Neutrophil (primary cell): ENCODE measurements at regions not wholly inside any gene's neighbourhood (a gene's known extent, or its start where the extent isn't known, plus 50 kb on each side); places are given as distances from the start of the nearest gene placed in this dataset.

Source experiments
- H3K27ac ChIP-seq: fragments of 200-600 bp; sonication (generic); 2 replicates; pipeline ENCODE4 v1.5.1; 2016; ENCODE audit warnings: mild to moderate bottlenecking, moderate library complexity
- H3K27me3 ChIP-seq: fragments of 200-600 bp; sonication (generic); 2 replicates; pipeline ENCODE4 v1.6.0; 2016; ENCODE audit warnings: mild to moderate bottlenecking
- H3K36me3 ChIP-seq: fragments of 200-600 bp; sonication (generic); 2 replicates; pipeline ENCODE4 v1.5.1; 2017
- H3K4me1 ChIP-seq, 2 experiments: fragments of 200-600 bp in 1 of 2; sonication (generic) in 1 of 2; 1 replicate in 1 of 2; 2 replicates in 1 of 2; pipeline versions ENCODE4 v1.5.1 to v1.6.1; 2013 to 2016; ENCODE audit warnings: low read depth in 1 of 2, low read length in 1 of 2, mild to moderate bottlenecking in 1 of 2, moderate library complexity in 1 of 2; ENCODE audit not compliant: control insufficient read depth in 1 of 2, insufficient read depth in 1 of 2
- H3K4me3 ChIP-seq, 2 experiments: fragments of 200-600 bp in 1 of 2; sonication (generic) in 1 of 2; 1 replicate in 1 of 2; 2 replicates in 1 of 2; pipeline ENCODE4 v1.5.1; 2013 to 2016; ENCODE audit warnings: low read depth in 1 of 2, low read length in 1 of 2, mild to moderate bottlenecking in 1 of 2, moderate library complexity in 1 of 2
- H3K9me3 ChIP-seq: fragments of 200-600 bp; sonication (generic); 2 replicates; pipeline ENCODE4 v1.5.1; 2016
- CTCF ChIP-seq: fragments of 200-600 bp; sonication (generic); IDR thresholded peaks from 2 replicates; pipeline ENCODE4 v1.5.1; 2016; ENCODE audit warnings: antibody characterized with exemption

- no peak for TF ChIP-seq CTCF
- H3K36me3 ChIP-seq: no peaks in the 10 kb centered on the region
- no peaks in the 10 kb centered on the region for H3K4me1 ChIP-seq
- H3K4me3 ChIP-seq: no peak overlapping the region
- H3K9me3 ChIP-seq: no peaks in the 10 kb centered on the region
- H3K27ac ChIP-seq: no peak overlapping the region
- no peaks in the 10 kb centered on the region for H3K27me3 ChIP-seq
Measured at GRCh38 chr9:81162361-81162760, 527.0 kb downstream of the TLE1 start.

GRCh38 chr9:81156381-81156780 is 533.0 kb downstream of the TLE1 start:
- H3K4me1 ChIP-seq: no peaks in the 10 kb centered on the region
- no peaks in the 10 kb centered on the region for H3K27me3 ChIP-seq
- H3K36me3 ChIP-seq: no peaks in the 10 kb centered on the region
- TF ChIP-seq CTCF: no peak
- H3K9me3 ChIP-seq: no peaks in the 10 kb centered on the region
- no peak overlapping the region for H3K4me3 ChIP-seq
- H3K27ac ChIP-seq: no peak overlapping the region

DNA sequence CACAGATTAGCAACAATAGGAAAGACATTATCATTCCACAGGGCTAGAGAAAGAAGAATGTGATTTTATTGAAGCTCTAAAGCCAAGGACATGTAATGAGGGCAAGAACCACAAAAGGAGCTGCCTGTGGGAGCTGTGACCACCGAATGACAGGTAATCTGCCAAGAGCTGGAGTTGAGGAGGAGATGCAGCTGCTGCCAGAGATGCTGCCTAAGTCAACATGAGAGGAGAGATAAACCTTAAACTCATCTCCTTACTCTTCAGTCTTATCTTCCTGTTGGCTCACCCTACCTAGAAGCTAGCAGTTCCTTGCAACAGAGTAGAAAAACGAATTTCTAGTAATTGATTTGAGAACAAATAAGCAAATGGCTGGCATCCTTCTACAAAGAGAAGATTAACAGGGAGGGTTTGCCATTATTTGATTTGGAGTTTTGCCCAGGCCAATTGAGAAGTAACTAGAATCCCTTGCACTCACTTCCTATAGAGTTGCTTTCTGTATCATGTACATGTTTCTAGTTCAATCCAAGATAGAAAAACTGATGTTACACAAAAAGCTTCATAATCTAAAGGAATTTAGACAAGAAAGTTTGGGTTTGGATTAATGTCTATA is 539.2 kb downstream of the TLE1 start:
- no peaks in the 10 kb centered on the region for H3K27me3 ChIP-seq
- no peak for TF ChIP-seq CTCF
- no peak overlapping the region for H3K4me3 ChIP-seq
- peaks cover 12 to 17% of the 10 kb centered on the region in 2 experiments for H3K4me1 ChIP-seq
- no peaks in the 10 kb centered on the region for H3K9me3 ChIP-seq
- no peaks in the 10 kb centered on the region for H3K36me3 ChIP-seq
- H3K27ac ChIP-seq: no peak overlapping the region

DNA sequence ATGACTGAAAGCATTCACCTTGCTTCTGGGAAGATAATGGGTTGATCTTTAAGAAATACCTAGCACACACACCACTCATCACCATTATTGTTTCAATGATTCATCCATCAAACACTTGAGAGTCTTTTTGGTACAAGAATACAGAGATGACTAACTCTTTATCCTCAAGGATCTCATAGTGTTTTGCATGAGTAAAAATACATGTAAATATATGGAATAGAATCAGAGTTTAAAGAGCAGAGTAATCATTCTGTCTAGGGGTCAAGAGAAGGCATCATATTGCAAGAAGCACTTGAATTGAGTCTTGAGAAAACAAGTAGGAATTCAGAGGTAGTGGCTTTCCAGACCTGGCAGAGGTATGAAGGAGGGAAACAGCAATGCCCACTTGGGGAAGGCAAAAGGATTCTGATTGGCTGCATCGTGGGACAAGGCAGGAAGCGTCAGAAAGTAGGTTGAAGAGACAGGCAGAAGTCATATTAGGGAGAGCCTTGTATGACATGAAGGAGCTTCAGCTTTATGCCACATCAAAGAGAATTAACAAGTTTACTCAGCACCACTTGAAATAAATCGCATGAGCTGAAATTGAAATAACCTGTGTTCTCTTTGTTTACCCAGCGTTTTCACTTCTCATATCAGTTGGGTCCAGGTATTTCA is 542.5 kb downstream of the TLE1 start:
- TF ChIP-seq CTCF: no peak
- H3K9me3 ChIP-seq: no peaks in the 10 kb centered on the region
- H3K4me1 ChIP-seq: peaks cover 18 to 21% of the 10 kb centered on the region in 2 experiments
- no peak overlapping the region for H3K4me3 ChIP-seq
- no peaks in the 10 kb centered on the region for H3K27me3 ChIP-seq
- no peaks in the 10 kb centered on the region for H3K36me3 ChIP-seq
- no peak overlapping the region for H3K27ac ChIP-seq

- H3K27me3 ChIP-seq: no peaks in the 10 kb centered on the region
- H3K9me3 ChIP-seq: no peaks in the 10 kb centered on the region
- no peak overlapping the region for H3K4me3 ChIP-seq
- peaks cover 24% of the 10 kb centered on the region in 2 experiments for H3K4me1 ChIP-seq
- H3K36me3 ChIP-seq: no peaks in the 10 kb centered on the region
- no peak for TF ChIP-seq CTCF
- H3K27ac ChIP-seq: no peak overlapping the region
Measured at GRCh38 chr9:81146241-81146640, 543.1 kb downstream of the TLE1 start.
